ENCODE measurements at regions not wholly inside any gene's neighbourhood (a gene's known extent, or its start where the extent isn't known, plus 50 kb on each side); places are given as distances from the start of the nearest gene placed in this dataset.

DNA sequence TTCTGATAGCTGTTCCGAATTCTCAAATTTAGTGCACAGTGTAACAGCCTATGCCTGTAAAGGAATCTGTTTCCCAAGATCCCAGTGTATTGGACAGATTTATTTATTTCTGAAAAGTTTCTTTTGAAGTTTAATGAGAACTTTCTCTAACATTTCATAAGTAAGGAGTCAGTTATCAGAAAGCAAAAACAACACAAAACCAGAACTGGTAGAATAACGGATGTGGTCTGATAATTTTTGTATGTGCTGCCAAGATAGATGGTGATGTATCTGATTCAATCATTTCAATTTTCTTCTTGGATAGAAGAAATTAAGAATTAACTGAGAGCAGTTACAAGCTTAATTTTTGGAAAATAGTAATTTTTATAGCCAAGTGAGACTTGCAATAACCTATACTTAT, 374.3 kb downstream of the SOCS6 start:
- TF ChIP-seq CBX8 (IDR thresholded peaks at IDR 0.05) (no peak), MAFK (IDR thresholded peaks at IDR 0.05; ENCODE audit: partially characterized antibody) (no peak), BHLHE40 (IDR thresholded peaks at IDR 0.05; ENCODE audit: low read depth, low read length) (no peak), HDAC2 (IDR thresholded peaks at IDR 0.05) (no peak), RFX5 (IDR thresholded peaks at IDR 0.05) (no peak), CHD4 (IDR thresholded peaks at IDR 0.05; ENCODE audit: borderline replicate concordance) (no peak), POLR2A (IDR thresholded peaks at IDR 0.05; ENCODE audit: low read length) (no peak), CHD2 (IDR thresholded peaks at IDR 0.05; ENCODE audit: low read length, partially characterized antibody) (no peak), KDM1A (IDR thresholded peaks at IDR 0.05; ENCODE audit: low read depth) (no peak), EP300 (IDR thresholded peaks at IDR 0.05) (no peak)
- TF ChIP-seq, protein P1, sequence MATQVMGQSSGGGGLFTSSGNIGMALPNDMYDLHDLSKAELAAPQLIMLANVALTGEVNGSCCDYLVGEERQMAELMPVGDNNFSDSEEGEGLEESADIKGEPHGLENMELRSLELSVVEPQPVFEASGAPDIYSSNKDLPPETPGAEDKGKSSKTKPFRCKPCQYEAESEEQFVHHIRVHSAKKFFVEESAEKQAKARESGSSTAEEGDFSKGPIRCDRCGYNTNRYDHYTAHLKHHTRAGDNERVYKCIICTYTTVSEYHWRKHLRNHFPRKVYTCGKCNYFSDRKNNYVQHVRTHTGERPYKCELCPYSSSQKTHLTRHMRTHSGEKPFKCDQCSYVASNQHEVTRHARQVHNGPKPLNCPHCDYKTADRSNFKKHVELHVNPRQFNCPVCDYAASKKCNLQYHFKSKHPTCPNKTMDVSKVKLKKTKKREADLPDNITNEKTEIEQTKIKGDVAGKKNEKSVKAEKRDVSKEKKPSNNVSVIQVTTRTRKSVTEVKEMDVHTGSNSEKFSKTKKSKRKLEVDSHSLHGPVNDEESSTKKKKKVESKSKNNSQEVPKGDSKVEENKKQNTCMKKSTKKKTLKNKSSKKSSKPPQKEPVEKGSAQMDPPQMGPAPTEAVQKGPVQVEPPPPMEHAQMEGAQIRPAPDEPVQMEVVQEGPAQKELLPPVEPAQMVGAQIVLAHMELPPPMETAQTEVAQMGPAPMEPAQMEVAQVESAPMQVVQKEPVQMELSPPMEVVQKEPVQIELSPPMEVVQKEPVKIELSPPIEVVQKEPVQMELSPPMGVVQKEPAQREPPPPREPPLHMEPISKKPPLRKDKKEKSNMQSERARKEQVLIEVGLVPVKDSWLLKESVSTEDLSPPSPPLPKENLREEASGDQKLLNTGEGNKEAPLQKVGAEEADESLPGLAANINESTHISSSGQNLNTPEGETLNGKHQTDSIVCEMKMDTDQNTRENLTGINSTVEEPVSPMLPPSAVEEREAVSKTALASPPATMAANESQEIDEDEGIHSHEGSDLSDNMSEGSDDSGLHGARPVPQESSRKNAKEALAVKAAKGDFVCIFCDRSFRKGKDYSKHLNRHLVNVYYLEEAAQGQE (IDR thresholded peaks at IDR 0.05), result no peak
- TF ChIP-seq, protein P2, sequence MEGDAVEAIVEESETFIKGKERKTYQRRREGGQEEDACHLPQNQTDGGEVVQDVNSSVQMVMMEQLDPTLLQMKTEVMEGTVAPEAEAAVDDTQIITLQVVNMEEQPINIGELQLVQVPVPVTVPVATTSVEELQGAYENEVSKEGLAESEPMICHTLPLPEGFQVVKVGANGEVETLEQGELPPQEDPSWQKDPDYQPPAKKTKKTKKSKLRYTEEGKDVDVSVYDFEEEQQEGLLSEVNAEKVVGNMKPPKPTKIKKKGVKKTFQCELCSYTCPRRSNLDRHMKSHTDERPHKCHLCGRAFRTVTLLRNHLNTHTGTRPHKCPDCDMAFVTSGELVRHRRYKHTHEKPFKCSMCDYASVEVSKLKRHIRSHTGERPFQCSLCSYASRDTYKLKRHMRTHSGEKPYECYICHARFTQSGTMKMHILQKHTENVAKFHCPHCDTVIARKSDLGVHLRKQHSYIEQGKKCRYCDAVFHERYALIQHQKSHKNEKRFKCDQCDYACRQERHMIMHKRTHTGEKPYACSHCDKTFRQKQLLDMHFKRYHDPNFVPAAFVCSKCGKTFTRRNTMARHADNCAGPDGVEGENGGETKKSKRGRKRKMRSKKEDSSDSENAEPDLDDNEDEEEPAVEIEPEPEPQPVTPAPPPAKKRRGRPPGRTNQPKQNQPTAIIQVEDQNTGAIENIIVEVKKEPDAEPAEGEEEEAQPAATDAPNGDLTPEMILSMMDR (IDR thresholded peaks at IDR 0.05), result no peak
